Type B pancreatic cell (in vitro differentiated cells): ENCODE measurements at regions not wholly inside any gene's neighbourhood (a gene's known extent, or its start where the extent isn't known, plus 50 kb on each side); places are given as distances from the start of the nearest gene placed in this dataset.

ENCODE experiments used
- DNase-seq: peaks from one replicate; pipeline ENCODE4 v3.0.0; 2021; ENCODE audit warnings: mixed read lengths; ENCODE audit not compliant: unreplicated experiment; ENCODE audit errors: extremely low spot score
- H3K27ac Mint-ChIP-seq: 2 replicates; pipeline ENCODE4 v1.8.0; 2021; ENCODE audit warnings: mild to moderate bottlenecking, mixed read lengths
- H3K27me3 Mint-ChIP-seq: 2 replicates; pipeline ENCODE4 v1.8.0; 2021; ENCODE audit warnings: mixed read lengths
- H3K36me3 Mint-ChIP-seq: 2 replicates; pipeline ENCODE4 v1.8.0; 2021; ENCODE audit warnings: mixed read lengths
- H3K4me1 Mint-ChIP-seq: one replicate; pipeline ENCODE4 v1.8.0; 2021; ENCODE audit warnings: mixed read lengths; ENCODE audit not compliant: unreplicated experiment
- H3K4me3 Mint-ChIP-seq: 2 replicates; pipeline ENCODE4 v1.8.0; 2021; ENCODE audit warnings: mild to moderate bottlenecking, mixed read lengths
- H3K9me3 Mint-ChIP-seq: 2 replicates; pipeline ENCODE4 v1.8.0; 2021; ENCODE audit warnings: mixed read lengths
- CTCF ChIP-seq: fragments of 200-600 bp; sonication (generic); conservative IDR thresholded peaks from 2 replicates; pipeline ENCODE4 v1.5.0; 2021; ENCODE audit warnings: antibody characterized with exemption, mild to moderate bottlenecking

- Mint-ChIP-seq H3K36me3 (peaks cover 5% of the 10 kb centered on the region), H3K4me3 (no peak overlapping the region), H3K27ac (no peak overlapping the region), H3K27me3 (no peaks in the 10 kb centered on the region), H3K4me1 (peaks cover 10% of the 10 kb centered on the region), H3K9me3 (peaks cover 5% of the 10 kb centered on the region)
- TF ChIP-seq CTCF: no peak
- DNase-seq: no peak
Measured at GRCh38 chr5:147963948-147964693, 57.8 kb upstream of the C5orf46 start.

DNA sequence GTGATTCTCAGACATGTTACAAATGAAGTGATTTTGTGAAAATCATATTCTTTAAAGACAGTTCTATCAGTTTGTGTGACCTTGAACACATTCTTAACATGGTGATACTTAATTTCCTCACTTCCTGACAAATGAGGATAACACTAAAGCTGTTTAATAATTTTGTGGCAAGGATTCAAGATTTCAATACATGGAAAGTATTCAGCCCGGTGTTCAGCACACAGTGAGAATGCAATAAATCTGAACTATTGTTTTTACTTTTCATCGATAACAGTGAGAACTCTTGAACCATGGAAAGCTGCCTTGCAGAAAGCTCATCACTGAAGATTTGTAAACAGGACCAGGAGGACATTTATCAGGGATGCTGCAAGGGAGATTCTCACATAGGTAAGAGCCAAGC, 57.1 kb upstream of the C5orf46 start:
- peaks cover 10% of the 10 kb centered on the region for H3K4me1 Mint-ChIP-seq
- peaks cover 5% of the 10 kb centered on the region for H3K9me3 Mint-ChIP-seq
- TF ChIP-seq CTCF: no peak
- no peak overlapping the region for H3K27ac Mint-ChIP-seq
- DNase-seq: no peak
- no peaks in the 10 kb centered on the region for H3K27me3 Mint-ChIP-seq
- no peak overlapping the region for H3K4me3 Mint-ChIP-seq
- peaks cover 5% of the 10 kb centered on the region for H3K36me3 Mint-ChIP-seq

DNA sequence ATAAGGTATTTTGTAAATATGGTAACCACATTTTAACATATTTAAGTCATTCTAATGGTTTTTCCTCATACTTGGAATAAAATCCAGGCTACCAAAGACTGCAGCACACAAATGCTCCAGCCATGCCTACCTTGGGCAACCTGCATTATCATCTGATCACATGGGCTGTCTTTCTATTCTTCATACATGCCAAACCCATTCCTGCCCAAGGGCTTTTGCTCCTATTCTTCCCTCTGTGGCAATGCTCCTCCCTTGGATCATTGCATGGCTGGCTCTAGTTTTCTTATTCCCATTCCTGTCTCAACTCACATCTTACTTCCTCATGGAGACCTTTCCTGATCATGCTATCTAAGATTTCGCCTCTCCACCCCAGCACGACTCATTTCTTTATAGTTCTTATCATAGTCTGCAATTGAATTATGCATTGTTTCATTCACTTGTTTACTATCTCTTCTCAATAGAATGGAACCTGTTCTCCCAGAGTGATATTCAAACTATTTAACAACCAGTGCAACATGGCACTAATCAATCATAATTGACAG, 54.9 kb upstream of the C5orf46 start:
- Mint-ChIP-seq H3K27ac (peak overlapping the region; percentile 48), H3K4me3 (peak overlapping the region; percentile 55), H3K9me3 (peaks cover 5% of the 10 kb centered on the region), H3K36me3 (peaks cover 9% of the 10 kb centered on the region), H3K4me1 (peaks cover 10% of the 10 kb centered on the region), H3K27me3 (no peaks in the 10 kb centered on the region)
- TF ChIP-seq CTCF: no peak
- no peak for DNase-seq

DNA sequence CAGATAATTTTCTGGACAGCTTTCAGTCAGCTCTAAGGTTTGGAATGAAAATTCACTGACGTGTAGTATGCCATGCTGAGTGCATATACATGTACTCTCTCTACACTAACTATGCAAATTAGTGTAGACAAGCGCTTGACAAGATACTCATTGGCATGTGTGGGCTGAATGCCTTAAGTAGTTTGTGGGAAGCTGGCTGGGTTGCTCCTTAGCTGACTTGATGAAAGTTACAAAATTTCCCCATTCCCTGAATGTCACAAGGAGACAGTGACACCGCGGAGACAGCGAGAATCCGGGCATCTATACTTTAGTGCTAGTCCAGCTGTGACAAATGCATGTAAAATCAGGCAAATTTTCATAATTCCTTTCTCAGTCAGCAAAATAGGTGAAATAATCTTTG, 51.6 kb upstream of the C5orf46 start:
- H3K4me1 Mint-ChIP-seq: peaks cover 4% of the 10 kb centered on the region
- no peak for TF ChIP-seq CTCF
- no peak overlapping the region for H3K27ac Mint-ChIP-seq
- no peaks in the 10 kb centered on the region for H3K27me3 Mint-ChIP-seq
- H3K4me3 Mint-ChIP-seq: no peak overlapping the region
- peaks cover 9% of the 10 kb centered on the region for H3K36me3 Mint-ChIP-seq
- no peak for DNase-seq
- H3K9me3 Mint-ChIP-seq: peaks cover 5% of the 10 kb centered on the region

DNA sequence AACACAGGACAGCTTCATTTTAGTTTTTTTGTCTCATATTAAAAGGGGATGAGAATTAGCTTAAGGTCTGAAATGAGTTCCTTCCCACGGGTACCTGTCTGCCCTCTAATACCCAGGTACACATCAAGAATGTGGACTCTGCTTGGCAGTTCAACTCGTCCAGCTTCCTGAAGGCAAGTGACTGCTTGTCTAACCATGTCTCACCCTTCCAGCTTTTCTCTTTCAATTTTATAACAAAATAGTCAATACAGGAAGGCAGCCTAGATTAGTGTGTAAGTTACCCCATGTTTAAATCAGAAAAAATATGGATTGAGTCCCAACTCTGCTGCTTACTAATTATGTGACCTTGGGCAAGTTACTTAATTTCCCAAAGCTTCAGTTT, 50.5 kb upstream of the C5orf46 start:
- H3K27me3 Mint-ChIP-seq: no peaks in the 10 kb centered on the region

More for the DNA sequence above, 50.5 kb upstream of the C5orf46 start:
- H3K27ac Mint-ChIP-seq: no peak overlapping the region
- peaks cover 9% of the 10 kb centered on the region for H3K36me3 Mint-ChIP-seq
- no peak for DNase-seq
- H3K4me3 Mint-ChIP-seq: no peak overlapping the region
- peaks cover 4% of the 10 kb centered on the region for H3K4me1 Mint-ChIP-seq
- TF ChIP-seq CTCF: no peak
- peaks cover 5% of the 10 kb centered on the region for H3K9me3 Mint-ChIP-seq
